IPS-11a (cell line): ENCODE measurements at regions not wholly inside any gene's neighbourhood (a gene's known extent, or its start where the extent isn't known, plus 50 kb on each side); places are given as distances from the start of the nearest gene placed in this dataset.
"Not testable (repeated sequence)": the region's sequence is repeated elsewhere in the genome, so short reads cannot be mapped to it uniquely, and the experiment has no call there.

Experiments used
- H3K4me3 ChIP-seq: one replicate; pipeline ENCODE4 v1.5.1; 2013; ENCODE audit warnings: low read depth, low read length, control low read depth

- H3K4me3 ChIP-seq: no peak overlapping the region
Observed at GRCh38 chr6:105562027-105562426, 159.1 kb upstream of the PREP start.

- no peak overlapping the region for H3K4me3 ChIP-seq
Observed at GRCh38 chr6:105561486-105561885, 158.6 kb upstream of the PREP start.

DNA sequence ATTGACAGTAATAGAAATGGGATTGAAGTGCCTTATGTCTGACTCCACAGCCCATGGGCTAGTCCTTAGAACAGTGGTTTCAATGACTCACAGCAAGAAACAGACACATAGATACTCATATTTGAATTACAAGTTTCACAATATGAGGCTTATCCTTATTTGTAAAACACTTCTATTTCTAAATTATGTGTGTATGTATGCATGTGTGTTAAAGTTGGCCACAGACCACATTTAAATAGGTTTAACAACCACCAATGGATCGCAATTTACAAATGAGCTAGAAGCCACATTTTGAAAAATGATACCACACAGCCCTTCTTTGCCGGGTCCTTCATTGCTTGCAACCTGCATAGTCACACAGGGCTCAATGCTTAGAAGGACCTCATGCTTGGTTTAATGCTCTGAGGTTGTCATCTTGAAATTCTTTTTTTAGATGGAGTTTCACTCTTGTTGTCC, 157.8 kb upstream of the PREP start:
- no peak overlapping the region for H3K4me3 ChIP-seq

DNA sequence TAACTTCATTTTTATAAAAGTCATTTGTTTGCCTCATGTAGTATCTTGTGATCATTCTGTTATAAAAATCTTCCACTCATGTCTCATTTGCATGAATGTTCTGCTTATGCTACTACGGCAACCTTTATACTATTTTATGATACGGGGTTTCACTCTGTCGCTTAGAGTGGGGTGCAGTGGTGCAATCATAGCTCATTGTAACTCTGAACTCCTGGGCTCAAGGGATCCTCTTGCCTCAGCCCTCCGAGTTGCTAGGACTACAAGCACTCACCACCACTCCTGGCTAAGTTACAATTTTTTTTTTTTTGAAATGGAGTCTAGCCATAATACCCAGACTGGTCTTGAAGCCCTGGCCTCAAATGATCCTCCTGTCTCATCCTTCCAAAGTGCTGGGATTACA, 154.4 kb upstream of the PREP start:
- no peak overlapping the region for H3K4me3 ChIP-seq

- H3K4me3 ChIP-seq: no peak overlapping the region
Observed at GRCh38 chr6:105553171-105553570, 150.3 kb upstream of the PREP start.

DNA sequence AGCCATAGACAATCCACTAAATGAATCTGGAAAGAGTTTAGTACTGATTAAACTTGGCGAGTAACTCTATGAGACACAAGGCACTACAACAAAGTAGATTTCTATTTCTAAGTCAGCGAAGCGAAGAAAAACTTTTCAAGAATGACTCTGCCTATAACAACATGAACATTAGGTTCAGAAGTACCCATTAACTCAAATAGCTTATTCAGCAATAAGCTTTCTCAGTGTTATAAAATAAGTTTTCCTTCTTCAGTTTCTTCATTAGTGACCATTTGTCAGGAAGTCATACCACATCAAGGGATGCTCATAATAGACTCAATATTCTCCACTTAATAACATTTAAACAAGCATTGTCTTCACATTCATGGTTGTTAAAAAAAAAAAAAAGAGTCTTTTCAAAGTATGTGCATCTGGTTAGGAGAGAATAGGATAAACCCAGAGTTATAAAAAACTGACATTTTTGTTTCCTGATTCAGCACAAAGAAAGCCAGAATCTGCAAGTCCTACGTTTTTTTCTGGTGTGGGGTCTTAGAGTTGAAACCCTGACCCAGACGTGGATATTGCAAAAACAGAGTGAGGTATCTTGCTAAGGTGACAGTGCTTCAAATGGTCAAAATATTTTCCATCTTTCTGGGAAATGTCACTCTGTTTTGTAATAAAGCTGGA, 148.2 kb upstream of the PREP start:
- no peak overlapping the region for H3K4me3 ChIP-seq

DNA sequence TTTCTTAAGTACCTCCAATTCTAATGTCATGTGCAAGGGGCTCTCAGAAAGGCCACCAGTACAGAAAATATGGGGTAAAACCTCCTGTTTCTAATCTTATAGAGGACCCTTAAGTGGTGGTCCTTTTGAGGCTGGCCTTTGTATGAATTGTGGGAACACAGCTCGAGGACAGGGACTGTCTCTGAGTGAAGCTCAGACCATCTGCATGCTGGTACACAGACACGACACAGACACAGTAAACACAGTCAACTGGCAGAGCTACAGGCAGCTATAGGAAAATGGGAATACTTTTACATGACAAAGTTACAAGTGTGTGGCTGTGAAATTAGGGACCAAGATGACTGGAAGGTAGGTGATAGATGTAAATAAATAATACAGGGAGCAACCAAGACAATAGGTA, 143.9 kb upstream of the PREP start:
- H3K4me3 ChIP-seq: no peak overlapping the region

GRCh38 chr6:105545947-105546731, 143.3 kb upstream of the PREP start:
- no peak overlapping the region for H3K4me3 ChIP-seq

DNA sequence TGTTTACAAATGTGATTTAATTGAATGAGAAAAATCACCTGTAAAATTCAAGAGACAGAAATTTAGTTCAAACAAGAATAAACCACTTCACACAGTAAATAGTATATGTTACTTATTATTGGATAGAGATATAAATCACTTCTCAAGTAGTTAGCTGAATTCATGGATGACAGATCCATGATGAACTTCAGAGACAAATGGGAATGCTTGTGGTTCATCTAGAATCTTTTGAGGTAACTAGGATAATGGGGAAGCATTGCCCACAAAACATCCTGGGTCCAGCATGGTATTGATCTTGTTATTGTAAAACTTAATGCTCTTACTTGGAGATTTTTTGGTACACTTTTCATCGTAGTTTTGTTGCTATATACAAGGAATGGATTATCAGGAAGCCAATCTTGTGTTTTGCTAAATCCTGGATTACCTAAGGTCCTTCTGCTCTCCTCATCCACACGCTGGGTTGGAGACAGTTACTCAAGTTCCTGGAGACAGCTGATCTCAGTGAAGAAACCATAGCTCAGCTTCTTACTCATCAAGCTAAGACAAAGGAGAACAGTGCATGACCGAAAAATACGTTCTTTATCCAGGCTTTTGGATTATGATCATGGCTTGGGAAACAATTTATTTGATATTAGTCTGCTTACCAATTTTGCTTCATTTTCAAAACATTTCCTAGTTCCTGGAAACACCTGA, 142.5 kb upstream of the PREP start:
- no peak overlapping the region for H3K4me3 ChIP-seq

DNA sequence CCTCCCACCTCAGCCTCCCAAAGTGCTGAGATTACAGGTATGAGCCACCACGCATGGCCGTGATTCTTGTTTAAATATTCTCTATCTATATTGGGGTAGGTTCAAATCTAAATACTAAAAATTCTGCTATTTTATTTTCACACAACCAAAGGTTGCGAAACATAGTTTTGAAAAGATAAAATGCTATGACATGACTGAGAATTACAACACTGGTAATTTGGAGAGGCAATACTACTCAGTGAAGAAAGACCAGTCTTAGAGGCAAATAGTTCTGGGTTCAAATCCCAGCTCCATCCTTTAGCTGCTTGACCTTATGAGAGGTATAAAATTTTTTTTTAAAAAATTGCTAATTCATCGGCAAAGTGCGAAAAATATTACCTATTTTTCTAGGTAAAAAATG, 137.0 kb upstream of the PREP start:
- no peak overlapping the region for H3K4me3 ChIP-seq

GRCh38 chr6:105537981-105538578, 135.2 kb upstream of the PREP start:
- no peak overlapping the region for H3K4me3 ChIP-seq

DNA sequence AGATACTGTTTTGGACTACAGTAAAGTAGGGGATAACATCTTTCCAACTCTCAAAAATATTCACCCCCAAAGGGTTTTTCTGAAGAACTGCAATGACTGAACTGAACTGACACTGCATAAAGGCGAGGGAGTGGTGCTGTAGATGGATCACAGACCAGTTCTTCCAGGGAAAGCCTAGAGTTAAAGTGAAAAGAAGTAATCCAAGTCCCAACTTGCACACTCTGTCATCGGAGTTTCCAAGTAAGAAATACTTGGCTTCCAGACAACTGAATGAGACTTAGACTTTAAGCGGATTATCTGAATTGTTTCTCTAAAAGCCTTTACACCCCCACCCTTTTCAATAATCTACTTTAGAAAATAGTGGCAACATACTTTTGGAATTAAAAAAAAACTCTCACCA, 134.1 kb upstream of the PREP start:
- H3K4me3 ChIP-seq: no peak overlapping the region

GRCh38 chr6:105533301-105533700, 130.4 kb upstream of the PREP start:
- H3K4me3 ChIP-seq: no peak overlapping the region

DNA sequence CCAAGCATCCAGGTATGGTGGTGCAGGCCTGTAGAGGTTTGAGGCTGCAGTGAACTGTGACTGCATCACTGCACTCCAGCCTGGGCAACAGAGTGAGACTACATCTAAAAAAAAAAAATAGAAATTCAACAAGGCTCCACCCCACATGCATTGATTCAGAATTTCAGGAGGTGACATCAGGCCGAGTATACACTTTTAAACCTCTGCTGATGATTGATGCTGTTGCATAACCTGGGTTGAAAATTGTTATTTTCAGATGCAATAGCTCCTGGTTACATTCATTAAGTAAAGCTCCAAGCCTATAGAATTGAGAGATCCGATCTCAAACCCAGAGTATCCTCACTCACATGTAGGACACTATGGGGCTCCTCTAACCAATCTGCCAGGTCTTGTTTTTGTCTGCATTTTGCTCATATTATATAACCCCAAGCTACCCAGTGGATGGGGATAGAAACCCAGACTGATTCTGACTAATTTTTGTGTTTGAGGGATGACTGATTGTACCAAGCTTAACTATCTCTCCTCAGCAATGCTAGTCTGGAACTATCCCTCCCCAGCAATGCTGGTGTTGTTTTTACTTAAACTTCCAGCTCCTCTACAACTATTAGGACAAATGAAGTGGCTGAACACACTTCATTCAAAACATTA, 123.5 kb upstream of the PREP start:
- no peak overlapping the region for H3K4me3 ChIP-seq

GRCh38 chr6:105522626-105523322, 119.9 kb upstream of the PREP start:
- H3K4me3 ChIP-seq: no peak overlapping the region

DNA sequence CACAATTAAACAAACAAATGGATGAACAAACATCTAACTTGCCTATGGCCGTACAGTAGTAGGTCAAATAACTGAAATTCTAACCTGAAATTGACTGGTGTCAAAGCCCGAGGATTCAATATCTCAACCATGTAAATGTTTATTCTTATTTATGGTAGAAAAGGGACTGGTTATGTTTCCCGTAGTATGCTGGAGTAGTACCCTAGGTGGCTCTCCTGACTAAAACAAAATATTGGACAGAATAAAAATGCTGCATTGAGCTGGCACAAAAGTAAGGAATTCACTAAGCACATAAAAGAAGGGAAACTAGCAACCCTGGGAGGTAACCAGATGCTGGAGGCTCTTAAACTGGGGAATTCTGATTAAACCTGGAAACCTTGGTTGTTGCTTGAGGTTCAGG, 117.1 kb upstream of the PREP start:
- no peak overlapping the region for H3K4me3 ChIP-seq

DNA sequence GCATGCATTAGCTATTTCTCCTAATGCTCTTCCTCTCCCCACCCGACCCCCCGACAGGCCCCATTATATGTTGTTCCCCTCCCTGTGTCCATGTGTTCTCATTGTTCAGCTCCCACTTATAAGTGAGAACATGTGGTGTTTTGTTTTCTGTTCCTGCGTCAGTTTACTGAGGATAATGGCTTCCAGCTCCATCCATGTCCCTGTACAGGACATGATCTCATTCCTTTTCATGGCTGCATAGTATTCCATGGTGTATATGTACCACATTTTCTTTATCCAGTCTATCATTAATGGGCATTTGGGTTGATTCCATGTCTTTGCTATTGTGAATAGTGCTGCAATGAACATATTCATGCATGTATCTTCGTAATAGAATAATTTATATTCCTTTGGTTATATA, 116.1 kb upstream of the PREP start:
- H3K4me3 ChIP-seq: not testable (repeated sequence)

DNA sequence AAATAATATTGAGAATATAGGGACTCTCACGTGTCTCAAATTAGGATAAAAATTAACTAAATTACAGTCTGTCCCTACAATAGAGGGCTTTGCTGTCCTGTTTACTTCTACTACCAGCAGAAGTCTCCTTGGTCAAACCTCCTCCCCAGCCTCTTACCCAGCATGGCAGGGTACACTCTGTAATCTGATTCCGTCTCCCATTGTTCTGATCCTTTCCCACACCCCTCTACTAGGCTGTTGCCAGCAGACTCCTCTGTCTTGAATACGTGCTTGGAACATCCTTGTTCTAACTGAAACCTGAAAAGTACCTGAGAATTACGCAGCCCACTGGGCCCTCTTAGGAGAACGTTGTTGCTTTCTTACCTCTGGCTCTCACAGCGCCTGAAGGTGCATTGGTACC, 112.2 kb upstream of the PREP start:
- no peak overlapping the region for H3K4me3 ChIP-seq

- no peak overlapping the region for H3K4me3 ChIP-seq
Observed at GRCh38 chr6:105514306-105514705, 111.4 kb upstream of the PREP start.

- H3K4me3 ChIP-seq: no peak overlapping the region
Observed at GRCh38 chr6:105511639-105512038, 108.8 kb upstream of the PREP start.

DNA sequence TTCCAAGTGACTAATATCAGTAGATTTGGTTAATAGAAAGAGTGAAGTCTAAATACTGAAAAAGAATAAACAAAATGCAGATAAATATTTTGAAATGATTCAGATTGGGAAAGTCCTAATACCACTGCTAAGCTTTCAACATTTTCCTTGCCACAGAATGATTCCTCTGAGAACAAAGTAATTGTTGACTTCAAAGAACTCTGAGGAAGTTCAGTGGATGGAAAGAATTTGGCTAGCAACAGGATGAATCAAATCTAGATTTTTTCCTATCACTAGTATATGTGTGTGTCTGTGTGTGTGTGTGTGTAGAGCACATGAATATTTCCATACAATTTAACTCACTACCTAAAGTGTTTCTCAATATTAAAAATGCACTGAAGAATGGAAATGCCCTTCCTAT, 107.9 kb upstream of the PREP start:
- H3K4me3 ChIP-seq: no peak overlapping the region
